ENCODE measurements at regions not wholly inside any gene's neighbourhood (a gene's known extent, or its start where the extent isn't known, plus 50 kb on each side); places are given as distances from the start of the nearest gene placed in this dataset.

DNA sequence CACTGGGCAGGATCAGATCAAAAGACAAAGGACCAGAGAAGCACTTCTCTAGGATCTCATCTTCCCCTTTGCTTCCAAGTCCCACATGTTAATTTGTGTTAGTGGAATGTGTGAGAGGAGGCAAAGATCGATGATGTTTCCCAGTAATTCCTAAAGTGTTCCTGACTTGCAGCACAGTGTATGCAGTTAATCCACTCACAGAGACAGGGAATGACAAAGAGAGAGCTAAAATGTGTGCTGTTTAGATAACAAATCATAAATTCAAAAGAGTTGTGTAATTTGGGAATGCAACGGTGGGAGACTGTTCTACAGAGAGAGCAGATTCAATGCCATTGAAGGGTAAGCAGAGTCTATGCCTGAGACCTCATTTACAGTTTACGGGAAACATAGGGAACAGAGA, 132.0 kb upstream of the SVIL start:
- Histone ChIP-seq H3K4me1 (ENCODE audit: control insufficient read depth in 4 of 4, insufficient read depth in 4 of 4, low read length in 3 of 4) (peaks cover 0 to 8% (median 1%) of the 10 kb centered on the region in 4 donors), H3K9ac (ENCODE audit: low read depth in 1 of 2, low read length in 2 of 2) (no peak overlapping the region), H3K9me3 (ENCODE audit: control insufficient read depth in 4 of 4, low read length in 3 of 4) (no peaks in the 10 kb centered on the region), H3K4me3 (ENCODE audit: low read depth in 1 of 3, low read length in 3 of 3) (no peak overlapping the region), H3K36me3 (ENCODE audit: control insufficient read depth in 4 of 4, insufficient read depth in 3 of 4, low read depth in 1 of 4, low read length in 3 of 4) (no peaks in the 10 kb centered on the region), H3K27ac (ENCODE audit: low read depth in 1 of 2, low read length in 2 of 2) (no peak overlapping the region), H3K27me3 (ENCODE audit: control insufficient read depth in 4 of 4, insufficient read depth in 4 of 4, low read length in 3 of 4) (no peaks in the 10 kb centered on the region)
- no peak for DNase-seq (ENCODE audit: low spot score)
- 87% methylated on average over 3 of the region's 3 CpGs for WGBS
- TF ChIP-seq EGR1 (IDR thresholded peaks at IDR 0.05; ENCODE audit: low read depth in 2 of 2) (no peak), TAF1 (conservative IDR thresholded peaks at IDR 0.05) (no peak), SP1 (IDR thresholded peaks at IDR 0.05) (no peak), FOXA2 (IDR thresholded peaks at IDR 0.05) (no peak), RAD21 (IDR thresholded peaks at IDR 0.05) (no peak), RXRA (IDR thresholded peaks at IDR 0.05) (no peak), GABPA (IDR thresholded peaks at IDR 0.05 in 1 of 2, conservative IDR thresholded peaks at IDR 0.05 in 1 of 2) (no peak), HNF4G (IDR thresholded peaks at IDR 0.05) (no peak), CTCF (IDR thresholded peaks at IDR 0.05; ENCODE audit: low read depth, low read length, missing input control) (no peak), FOXA1 (IDR thresholded peaks at IDR 0.05) (no peak), HNF4A (conservative IDR thresholded peaks at IDR 0.05) (no peak), NR2F2 (IDR thresholded peaks at IDR 0.05) (no peak), YY1 (IDR thresholded peaks at IDR 0.05) (no peak), JUND (IDR thresholded peaks at IDR 0.05) (no peak)
- TF ChIP-seq, protein P1, sequence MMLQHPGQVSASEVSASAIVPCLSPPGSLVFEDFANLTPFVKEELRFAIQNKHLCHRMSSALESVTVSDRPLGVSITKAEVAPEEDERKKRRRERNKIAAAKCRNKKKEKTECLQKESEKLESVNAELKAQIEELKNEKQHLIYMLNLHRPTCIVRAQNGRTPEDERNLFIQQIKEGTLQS (IDR thresholded peaks at IDR 0.05), result no peak
- TF ChIP-seq, protein P2, sequence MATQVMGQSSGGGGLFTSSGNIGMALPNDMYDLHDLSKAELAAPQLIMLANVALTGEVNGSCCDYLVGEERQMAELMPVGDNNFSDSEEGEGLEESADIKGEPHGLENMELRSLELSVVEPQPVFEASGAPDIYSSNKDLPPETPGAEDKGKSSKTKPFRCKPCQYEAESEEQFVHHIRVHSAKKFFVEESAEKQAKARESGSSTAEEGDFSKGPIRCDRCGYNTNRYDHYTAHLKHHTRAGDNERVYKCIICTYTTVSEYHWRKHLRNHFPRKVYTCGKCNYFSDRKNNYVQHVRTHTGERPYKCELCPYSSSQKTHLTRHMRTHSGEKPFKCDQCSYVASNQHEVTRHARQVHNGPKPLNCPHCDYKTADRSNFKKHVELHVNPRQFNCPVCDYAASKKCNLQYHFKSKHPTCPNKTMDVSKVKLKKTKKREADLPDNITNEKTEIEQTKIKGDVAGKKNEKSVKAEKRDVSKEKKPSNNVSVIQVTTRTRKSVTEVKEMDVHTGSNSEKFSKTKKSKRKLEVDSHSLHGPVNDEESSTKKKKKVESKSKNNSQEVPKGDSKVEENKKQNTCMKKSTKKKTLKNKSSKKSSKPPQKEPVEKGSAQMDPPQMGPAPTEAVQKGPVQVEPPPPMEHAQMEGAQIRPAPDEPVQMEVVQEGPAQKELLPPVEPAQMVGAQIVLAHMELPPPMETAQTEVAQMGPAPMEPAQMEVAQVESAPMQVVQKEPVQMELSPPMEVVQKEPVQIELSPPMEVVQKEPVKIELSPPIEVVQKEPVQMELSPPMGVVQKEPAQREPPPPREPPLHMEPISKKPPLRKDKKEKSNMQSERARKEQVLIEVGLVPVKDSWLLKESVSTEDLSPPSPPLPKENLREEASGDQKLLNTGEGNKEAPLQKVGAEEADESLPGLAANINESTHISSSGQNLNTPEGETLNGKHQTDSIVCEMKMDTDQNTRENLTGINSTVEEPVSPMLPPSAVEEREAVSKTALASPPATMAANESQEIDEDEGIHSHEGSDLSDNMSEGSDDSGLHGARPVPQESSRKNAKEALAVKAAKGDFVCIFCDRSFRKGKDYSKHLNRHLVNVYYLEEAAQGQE (IDR thresholded peaks at IDR 0.05), result no peak
- TF ChIP-seq, protein P3, sequence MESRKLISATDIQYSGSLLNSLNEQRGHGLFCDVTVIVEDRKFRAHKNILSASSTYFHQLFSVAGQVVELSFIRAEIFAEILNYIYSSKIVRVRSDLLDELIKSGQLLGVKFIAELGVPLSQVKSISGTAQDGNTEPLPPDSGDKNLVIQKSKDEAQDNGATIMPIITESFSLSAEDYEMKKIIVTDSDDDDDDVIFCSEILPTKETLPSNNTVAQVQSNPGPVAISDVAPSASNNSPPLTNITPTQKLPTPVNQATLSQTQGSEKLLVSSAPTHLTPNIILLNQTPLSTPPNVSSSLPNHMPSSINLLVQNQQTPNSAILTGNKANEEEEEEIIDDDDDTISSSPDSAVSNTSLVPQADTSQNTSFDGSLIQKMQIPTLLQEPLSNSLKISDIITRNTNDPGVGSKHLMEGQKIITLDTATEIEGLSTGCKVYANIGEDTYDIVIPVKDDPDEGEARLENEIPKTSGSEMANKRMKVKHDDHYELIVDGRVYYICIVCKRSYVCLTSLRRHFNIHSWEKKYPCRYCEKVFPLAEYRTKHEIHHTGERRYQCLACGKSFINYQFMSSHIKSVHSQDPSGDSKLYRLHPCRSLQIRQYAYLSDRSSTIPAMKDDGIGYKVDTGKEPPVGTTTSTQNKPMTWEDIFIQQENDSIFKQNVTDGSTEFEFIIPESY (IDR thresholded peaks at IDR 0.05), result no peak

GRCh38 chr10:29765330-29765729, 130.6 kb upstream of the SVIL start:
- Histone ChIP-seq H3K9ac (ENCODE audit: low read depth in 1 of 2, low read length in 2 of 2) (no peak overlapping the region), H3K9me3 (ENCODE audit: control insufficient read depth in 4 of 4, low read length in 3 of 4) (no peaks in the 10 kb centered on the region), H3K27ac (ENCODE audit: low read depth in 1 of 2, low read length in 2 of 2) (no peak overlapping the region), H3K4me3 (ENCODE audit: low read depth in 1 of 3, low read length in 3 of 3) (no peak overlapping the region), H3K36me3 (ENCODE audit: control insufficient read depth in 4 of 4, insufficient read depth in 3 of 4, low read depth in 1 of 4, low read length in 3 of 4) (no peaks in the 10 kb centered on the region), H3K4me1 (ENCODE audit: control insufficient read depth in 4 of 4, insufficient read depth in 4 of 4, low read length in 3 of 4) (peaks cover 0 to 19% (median 4%) of the 10 kb centered on the region in 4 donors), H3K27me3 (ENCODE audit: control insufficient read depth in 4 of 4, insufficient read depth in 4 of 4, low read length in 3 of 4) (no peaks in the 10 kb centered on the region)
- TF ChIP-seq FOXA1 (IDR thresholded peaks at IDR 0.05), result no peak
- TF ChIP-seq CTCF (IDR thresholded peaks at IDR 0.05; ENCODE audit: low read depth, low read length, missing input control), result no peak
- TF ChIP-seq RAD21 (IDR thresholded peaks at IDR 0.05), result no peak
- TF ChIP-seq, protein P4, sequence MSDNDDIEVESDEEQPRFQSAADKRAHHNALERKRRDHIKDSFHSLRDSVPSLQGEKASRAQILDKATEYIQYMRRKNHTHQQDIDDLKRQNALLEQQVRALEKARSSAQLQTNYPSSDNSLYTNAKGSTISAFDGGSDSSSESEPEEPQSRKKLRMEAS (IDR thresholded peaks at IDR 0.05), result no peak
- no peak for TF ChIP-seq FOXA2 (IDR thresholded peaks at IDR 0.05)
- TF ChIP-seq, protein P3 (IDR thresholded peaks at IDR 0.05), result no peak
- TF ChIP-seq JUND (IDR thresholded peaks at IDR 0.05), result no peak
- no peak for TF ChIP-seq HNF4A (conservative IDR thresholded peaks at IDR 0.05)
- no peak for TF ChIP-seq YY1 (IDR thresholded peaks at IDR 0.05)
- no peak for TF ChIP-seq GABPA (IDR thresholded peaks at IDR 0.05 in 1 of 2, conservative IDR thresholded peaks at IDR 0.05 in 1 of 2)
- DNase-seq (ENCODE audit: low spot score), result no peak
- WGBS, result 44% methylated on average over 2 of the region's 2 CpGs
